ENCODE measurements at regions not wholly inside any gene's neighbourhood (a gene's known extent, or its start where the extent isn't known, plus 50 kb on each side); places are given as distances from the start of the nearest gene placed in this dataset.

GRCh38 chr7:101743241-101743994 is 74.0 kb upstream of the CUX1 start (continued):
- TF ChIP-seq NKRF (conservative IDR thresholded peaks at IDR 0.05) (no peak), ZNF274 (IDR thresholded peaks at IDR 0.05; ENCODE audit: insufficient read depth, insufficient read length) (no peak), MTA3 (IDR thresholded peaks at IDR 0.05; ENCODE audit: borderline replicate concordance, low read length) (no peak), FOXM1 (IDR thresholded peaks at IDR 0.05; ENCODE audit: low read depth, low read length) (no peak), YBX1 (IDR thresholded peaks at IDR 0.05) (no peak), SP1 (IDR thresholded peaks at IDR 0.05; ENCODE audit: low read depth, low read length) (peak; percentile 84), MTA2 (IDR thresholded peaks at IDR 0.05; ENCODE audit: low read depth) (no peak), NFXL1 (IDR thresholded peaks at IDR 0.05; ENCODE audit: borderline replicate concordance) (peak; percentile 83), RELA (IDR thresholded peaks at IDR 0.05; ENCODE audit: borderline replicate concordance, partially characterized antibody) (no peak), CREB1 (IDR thresholded peaks at IDR 0.05; ENCODE audit: low read depth) (no peak), MEF2B (IDR thresholded peaks at IDR 0.05; ENCODE audit: partially characterized antibody, poor library complexity, severe bottlenecking) (no peak), POLR2A (IDR thresholded peaks at IDR 0.05; ENCODE audit: low read depth, low read length) (no peak), IRF4 (IDR thresholded peaks at IDR 0.05; ENCODE audit: low read depth, low read length) (no peak), CHD4 (IDR thresholded peaks at IDR 0.05) (no peak), RAD21 (IDR thresholded peaks at IDR 0.05; ENCODE audit: insufficient read depth, low read depth, low read length) (peak; percentile 6; the same call in 1 of the 2 replicates), KDM1A (IDR thresholded peaks at IDR 0.05; ENCODE audit: borderline replicate concordance) (no peak)
- TF ChIP-seq, protein P1, sequence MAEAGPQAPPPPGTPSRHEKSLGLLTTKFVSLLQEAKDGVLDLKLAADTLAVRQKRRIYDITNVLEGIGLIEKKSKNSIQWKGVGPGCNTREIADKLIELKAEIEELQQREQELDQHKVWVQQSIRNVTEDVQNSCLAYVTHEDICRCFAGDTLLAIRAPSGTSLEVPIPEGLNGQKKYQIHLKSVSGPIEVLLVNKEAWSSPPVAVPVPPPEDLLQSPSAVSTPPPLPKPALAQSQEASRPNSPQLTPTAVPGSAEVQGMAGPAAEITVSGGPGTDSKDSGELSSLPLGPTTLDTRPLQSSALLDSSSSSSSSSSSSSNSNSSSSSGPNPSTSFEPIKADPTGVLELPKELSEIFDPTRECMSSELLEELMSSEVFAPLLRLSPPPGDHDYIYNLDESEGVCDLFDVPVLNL (IDR thresholded peaks at IDR 0.05; ENCODE audit: low read depth, low read length): no peak
- TF ChIP-seq, protein P2, sequence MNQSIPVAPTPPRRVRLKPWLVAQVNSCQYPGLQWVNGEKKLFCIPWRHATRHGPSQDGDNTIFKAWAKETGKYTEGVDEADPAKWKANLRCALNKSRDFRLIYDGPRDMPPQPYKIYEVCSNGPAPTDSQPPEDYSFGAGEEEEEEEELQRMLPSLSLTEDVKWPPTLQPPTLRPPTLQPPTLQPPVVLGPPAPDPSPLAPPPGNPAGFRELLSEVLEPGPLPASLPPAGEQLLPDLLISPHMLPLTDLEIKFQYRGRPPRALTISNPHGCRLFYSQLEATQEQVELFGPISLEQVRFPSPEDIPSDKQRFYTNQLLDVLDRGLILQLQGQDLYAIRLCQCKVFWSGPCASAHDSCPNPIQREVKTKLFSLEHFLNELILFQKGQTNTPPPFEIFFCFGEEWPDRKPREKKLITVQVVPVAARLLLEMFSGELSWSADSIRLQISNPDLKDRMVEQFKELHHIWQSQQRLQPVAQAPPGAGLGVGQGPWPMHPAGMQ (IDR thresholded peaks at IDR 0.05; ENCODE audit: borderline replicate concordance): no peak
- TF ChIP-seq, protein P3, sequence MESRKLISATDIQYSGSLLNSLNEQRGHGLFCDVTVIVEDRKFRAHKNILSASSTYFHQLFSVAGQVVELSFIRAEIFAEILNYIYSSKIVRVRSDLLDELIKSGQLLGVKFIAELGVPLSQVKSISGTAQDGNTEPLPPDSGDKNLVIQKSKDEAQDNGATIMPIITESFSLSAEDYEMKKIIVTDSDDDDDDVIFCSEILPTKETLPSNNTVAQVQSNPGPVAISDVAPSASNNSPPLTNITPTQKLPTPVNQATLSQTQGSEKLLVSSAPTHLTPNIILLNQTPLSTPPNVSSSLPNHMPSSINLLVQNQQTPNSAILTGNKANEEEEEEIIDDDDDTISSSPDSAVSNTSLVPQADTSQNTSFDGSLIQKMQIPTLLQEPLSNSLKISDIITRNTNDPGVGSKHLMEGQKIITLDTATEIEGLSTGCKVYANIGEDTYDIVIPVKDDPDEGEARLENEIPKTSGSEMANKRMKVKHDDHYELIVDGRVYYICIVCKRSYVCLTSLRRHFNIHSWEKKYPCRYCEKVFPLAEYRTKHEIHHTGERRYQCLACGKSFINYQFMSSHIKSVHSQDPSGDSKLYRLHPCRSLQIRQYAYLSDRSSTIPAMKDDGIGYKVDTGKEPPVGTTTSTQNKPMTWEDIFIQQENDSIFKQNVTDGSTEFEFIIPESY (IDR thresholded peaks at IDR 0.05): no peak
- TF ChIP-seq, protein P4, sequence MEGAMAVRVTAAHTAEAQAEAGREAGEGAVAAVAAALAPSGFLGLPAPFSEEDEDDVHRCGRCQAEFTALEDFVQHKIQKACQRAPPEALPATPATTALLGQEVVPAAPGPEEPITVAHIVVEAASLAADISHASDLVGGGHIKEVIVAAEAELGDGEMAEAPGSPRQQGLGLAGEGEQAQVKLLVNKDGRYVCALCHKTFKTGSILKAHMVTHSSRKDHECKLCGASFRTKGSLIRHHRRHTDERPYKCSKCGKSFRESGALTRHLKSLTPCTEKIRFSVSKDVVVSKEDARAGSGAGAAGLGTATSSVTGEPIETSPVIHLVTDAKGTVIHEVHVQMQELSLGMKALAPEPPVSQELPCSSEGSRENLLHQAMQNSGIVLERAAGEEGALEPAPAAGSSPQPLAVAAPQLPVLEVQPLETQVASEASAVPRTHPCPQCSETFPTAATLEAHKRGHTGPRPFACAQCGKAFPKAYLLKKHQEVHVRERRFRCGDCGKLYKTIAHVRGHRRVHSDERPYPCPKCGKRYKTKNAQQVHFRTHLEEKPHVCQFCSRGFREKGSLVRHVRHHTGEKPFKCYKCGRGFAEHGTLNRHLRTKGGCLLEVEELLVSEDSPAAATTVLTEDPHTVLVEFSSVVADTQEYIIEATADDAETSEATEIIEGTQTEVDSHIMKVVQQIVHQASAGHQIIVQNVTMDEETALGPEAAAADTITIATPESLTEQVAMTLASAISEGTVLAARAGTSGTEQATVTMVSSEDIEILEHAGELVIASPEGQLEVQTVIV (IDR thresholded peaks at IDR 0.05; ENCODE audit: borderline replicate concordance, partially characterized antibody): no peak
- TF ChIP-seq, protein P5, sequence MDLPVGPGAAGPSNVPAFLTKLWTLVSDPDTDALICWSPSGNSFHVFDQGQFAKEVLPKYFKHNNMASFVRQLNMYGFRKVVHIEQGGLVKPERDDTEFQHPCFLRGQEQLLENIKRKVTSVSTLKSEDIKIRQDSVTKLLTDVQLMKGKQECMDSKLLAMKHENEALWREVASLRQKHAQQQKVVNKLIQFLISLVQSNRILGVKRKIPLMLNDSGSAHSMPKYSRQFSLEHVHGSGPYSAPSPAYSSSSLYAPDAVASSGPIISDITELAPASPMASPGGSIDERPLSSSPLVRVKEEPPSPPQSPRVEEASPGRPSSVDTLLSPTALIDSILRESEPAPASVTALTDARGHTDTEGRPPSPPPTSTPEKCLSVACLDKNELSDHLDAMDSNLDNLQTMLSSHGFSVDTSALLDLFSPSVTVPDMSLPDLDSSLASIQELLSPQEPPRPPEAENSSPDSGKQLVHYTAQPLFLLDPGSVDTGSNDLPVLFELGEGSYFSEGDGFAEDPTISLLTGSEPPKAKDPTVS (IDR thresholded peaks at IDR 0.05; ENCODE audit: low read depth, low read length): no peak
